PFSK-1 (cell line): ENCODE measurements at regions not wholly inside any gene's neighbourhood (a gene's known extent, or its start where the extent isn't known, plus 50 kb on each side); places are given as distances from the start of the nearest gene placed in this dataset.

Experiments
- POLR2AphosphoS5 ChIP-seq: IDR thresholded peaks from 2 replicates; pipeline ENCODE4 v1.6.1; 2012; ENCODE audit warnings: low read depth, mild to moderate bottlenecking, control low read depth, low read length, moderate library complexity
- TAF1 ChIP-seq: IDR thresholded peaks from 2 replicates; pipeline ENCODE4 v1.6.1; 2012; ENCODE audit warnings: low read length, control low read depth, borderline replicate concordance; ENCODE audit not compliant: insufficient read depth

GRCh38 chr10:108060246-108060645, 895.7 kb upstream of the SORCS1 start:
- no peak for TF ChIP-seq TAF1
- no peak for TF ChIP-seq POLR2AphosphoS5
